GM18858 (cell line): ENCODE measurements at regions not wholly inside any gene's neighbourhood (a gene's known extent, or its start where the extent isn't known, plus 50 kb on each side); places are given as distances from the start of the nearest gene placed in this dataset.
"Not testable (repeated sequence)": the region's sequence is repeated elsewhere in the genome, so short reads cannot be mapped to it uniquely, and the experiment has no call there.

Experiments used
- ATAC-seq: cut with Tn5 transposase; IDR thresholded peaks from one replicate; pipeline ENCODE4 v1.9.1; 2021; ENCODE audit not compliant: unreplicated experiment

DNA sequence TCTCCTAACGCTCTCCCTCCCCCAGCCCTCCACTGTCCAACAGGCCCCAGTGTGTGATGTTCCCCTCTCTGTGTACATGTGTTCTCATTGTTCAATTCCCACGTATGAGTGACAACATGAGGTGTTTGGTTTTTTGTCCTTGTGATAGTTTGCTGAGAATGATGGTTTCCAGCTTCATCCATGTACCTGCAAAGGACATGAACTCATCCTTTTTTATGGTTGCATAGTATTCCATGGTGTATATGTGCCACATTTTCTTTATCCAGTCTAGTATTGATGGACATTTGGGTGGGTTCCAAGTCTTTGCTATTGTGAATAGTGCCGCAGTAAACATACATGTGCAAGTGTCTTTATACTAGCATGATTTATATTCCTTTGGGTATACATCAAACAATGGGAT lies 347.4 kb downstream of the MAGEE1 start:
- not testable (repeated sequence) for ATAC-seq

DNA sequence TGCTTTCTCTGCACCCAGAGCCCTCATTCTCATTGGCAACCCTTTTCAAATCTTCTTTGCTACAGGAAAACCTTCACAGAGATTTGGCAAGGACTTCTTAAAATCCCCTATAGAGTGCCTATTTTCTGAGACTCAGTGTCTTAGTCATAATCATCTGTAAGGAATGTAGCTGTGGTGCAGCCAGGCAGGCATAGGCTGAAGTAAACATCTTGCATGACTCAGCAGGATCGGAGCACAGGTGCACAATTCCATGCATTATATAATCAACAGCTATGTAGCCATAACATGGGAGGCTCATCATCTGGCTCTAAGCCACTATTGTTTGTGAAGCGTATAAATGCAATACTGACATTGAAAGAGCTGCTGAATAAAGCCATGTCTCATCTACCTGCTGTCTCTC lies 368.8 kb downstream of the MAGEE1 start:
- no peak for ATAC-seq

DNA sequence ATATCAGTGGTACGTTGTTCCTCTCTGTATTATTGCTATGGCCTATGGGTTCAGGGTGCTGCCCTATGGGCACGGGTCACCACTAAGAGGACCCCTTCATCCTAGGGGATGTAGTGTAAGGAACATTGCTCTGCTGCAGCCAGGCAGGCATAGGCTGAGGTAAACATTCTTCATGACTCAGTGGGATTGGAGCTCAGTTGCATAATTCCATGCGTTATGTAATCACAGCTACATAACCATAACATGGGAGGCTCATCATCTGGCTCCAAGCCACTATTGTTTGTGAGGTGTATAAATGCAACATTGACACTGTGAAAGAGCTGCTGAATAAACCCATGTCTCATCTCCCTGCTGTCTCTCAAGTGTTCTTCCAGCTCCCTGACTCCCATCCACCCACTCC lies 375.2 kb downstream of the MAGEE1 start:
- ATAC-seq = no peak

DNA sequence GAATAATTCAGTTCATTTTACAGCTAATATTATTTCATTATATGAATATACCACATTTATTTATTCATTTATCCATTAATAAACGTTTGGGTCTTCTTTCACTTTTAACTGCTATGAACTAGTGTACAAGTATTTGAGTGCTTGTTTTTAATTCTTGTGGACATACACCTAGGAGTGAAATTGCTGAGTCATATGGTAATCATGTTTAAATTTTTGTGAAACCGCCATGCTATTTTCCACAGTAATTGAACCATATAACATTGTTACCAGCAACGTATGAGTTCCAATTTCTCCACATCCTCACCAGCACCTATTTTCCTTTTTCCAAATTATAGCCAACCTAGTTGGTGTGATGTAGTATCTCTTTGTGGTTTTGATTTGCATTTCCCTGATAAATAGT lies 388.2 kb downstream of the MAGEE1 start:
- no peak for ATAC-seq

DNA sequence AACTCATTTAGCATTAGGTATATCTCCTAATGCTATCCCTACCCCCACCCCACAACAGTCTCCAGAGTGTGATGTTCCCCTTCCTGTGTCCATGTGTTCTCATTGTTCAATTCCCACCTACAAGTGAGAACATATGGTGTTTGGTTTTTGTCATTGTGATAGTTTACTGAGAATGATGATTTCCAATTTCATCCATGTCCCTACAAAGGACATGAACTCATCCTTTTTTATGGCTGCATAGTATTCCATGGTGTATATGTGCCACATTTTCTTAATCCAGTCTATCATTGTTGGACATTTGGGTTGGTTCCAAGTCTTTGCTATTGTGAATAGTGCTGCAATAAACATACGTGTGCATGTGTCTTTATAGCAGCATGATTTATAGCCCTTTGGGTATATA lies 389.8 kb downstream of the MAGEE1 start:
- not testable (repeated sequence) for ATAC-seq

DNA sequence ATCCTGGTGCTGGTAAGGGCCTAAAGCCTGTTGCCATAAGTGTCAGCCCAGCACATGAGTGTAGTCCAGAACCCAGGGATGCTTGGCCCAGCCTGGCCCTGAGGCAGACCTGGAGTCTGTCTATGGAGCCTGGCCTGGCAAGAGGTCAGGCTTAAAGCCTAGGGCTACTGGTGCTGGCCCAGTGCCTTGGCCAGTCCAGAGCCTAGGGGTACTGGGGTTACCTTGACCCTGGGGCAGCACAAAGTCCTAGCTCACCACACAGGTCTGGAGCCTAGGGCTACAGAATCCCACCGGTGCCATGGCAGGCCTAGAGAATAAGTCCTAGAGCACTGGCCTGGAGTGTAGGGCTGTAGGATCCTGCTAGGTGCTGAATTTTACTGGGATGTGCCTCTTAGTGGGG lies 393.8 kb downstream of the MAGEE1 start:
- no peak for ATAC-seq

DNA sequence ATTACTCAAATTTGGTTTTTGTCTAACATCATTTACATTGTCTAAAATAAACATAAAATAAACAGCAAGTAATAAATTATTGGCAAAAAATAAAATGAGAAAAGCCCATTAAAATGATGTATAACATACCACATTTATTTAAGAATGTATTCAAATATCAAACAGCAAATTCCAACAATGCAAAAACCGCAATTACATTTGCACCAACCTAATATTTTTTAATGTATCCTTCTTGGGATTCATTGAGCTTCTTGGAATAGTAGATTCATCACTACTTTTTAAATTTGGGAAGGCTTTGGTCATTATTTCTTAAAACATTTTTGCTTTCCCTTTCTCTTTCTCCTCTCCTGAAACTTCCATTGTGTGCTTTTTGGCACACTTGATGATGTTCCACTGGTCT lies 400.2 kb downstream of the MAGEE1 start:
- no peak for ATAC-seq

DNA sequence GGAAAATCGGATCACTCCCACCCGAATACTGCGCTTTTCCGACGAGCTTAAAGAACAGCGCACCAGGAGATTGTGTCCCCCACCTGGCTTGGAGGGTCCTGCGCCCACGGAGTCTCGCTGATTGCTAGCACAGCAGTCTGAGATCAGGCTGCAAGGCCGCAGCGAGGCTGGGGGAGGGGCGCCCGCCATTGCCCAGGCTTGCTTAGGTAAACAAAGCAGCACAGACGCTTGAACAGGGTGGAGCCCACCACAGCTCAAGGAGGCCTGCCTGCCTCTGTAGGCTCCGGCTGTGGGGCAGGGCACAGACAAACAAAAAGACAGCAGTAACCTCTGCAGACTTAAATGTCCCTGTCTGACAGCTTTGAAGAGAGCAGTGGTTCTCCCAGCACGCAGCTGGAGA lies 413.4 kb downstream of the MAGEE1 start:
- not testable (repeated sequence) for ATAC-seq

DNA sequence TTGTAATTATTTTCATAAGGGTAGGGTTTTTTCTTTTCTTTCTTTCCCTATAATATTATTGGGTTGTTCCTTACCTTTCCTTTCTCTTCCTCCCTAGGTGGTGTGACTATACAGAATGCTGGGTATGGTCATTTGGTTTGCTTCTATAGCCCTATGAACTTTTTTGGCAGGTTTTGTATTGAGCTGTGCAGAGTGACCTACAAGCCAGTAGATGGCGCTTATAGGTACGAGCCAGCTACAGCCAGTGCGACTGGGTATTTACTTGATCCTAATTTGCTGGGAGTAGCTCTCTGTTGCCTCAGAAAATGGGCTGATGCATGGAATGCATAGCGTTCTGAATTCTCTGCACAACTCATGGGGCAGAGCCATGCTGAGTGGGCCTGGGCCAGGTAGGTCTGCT lies 423.3 kb downstream of the MAGEE1 start:
- ATAC-seq = no peak

DNA sequence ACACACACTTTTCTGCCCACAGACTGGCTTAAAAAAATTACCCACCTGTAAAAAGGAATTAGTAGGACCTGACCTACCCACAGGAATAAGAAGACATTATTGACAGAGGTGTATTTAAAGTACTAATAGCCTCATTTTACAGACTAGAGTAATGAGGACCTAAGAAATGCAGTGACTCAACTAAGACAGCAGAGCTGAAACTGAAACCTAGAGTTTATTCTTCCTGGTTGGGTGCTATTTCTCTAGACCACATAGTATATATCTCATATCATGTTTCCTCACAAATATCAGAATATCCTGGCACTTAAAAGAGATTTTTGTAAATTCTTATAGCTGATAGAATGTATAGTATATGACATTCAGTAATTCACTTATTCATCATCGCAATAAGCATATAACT lies 435.0 kb downstream of the MAGEE1 start:
- no peak for ATAC-seq

DNA sequence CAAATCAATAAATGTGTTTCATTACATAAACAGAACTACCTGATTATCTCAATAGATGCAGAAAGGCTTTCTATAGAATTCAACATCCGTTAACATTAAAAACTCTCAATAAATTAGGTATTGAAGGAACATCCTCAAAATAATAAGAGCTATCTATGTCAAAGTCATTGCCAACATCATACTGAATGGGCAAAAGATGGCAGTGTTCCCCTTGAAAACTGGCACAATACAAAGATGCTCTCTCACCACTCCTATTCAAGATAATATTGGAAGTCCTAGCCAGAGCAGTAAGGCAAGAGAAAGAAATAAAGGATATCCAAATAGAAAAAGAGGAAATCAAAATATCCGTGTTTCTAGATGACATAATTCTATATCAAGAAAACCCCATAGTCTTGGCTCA lies 466.4 kb downstream of the MAGEE1 start:
- ATAC-seq = no peak

DNA sequence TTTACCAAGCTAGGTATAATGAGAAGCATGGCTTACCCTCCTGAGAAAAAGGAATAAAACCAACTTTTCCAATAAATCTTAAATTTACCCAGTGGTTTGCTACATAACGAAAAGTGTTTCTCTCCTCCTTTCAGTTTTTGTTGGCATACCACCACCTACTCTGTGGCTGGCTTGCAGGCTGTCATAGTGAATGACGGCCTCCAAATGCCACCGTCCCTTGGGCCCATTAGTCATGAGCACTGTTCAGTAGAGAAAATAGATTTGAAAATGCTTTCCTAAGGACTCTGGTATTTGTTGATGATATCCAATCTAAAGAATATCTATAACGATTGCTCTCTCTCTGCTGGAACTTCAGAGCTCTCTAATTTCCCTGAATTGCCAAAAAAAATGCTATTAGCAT lies 488.3 kb downstream of the MAGEE1 start:
- no peak for ATAC-seq

DNA sequence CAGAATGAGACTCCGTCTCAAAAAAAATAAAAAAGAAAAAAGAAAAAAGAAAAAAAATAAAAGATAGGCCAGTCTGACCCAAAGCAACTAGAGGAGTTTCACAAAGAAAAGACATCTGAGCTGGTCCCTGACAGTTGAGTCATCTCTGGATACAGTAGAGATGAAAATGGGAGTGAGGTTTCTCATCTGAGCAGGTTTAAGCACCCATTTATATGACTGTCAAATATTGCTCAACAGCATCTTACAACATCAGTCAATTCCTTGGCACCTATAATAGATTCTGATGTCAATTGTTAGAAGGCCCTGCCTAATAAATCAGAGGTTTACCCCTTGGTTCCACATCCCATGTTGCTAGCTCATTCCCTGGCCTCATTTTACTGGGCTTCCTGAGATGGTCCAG lies 490.5 kb downstream of the MAGEE1 start:
- ATAC-seq = no peak

DNA sequence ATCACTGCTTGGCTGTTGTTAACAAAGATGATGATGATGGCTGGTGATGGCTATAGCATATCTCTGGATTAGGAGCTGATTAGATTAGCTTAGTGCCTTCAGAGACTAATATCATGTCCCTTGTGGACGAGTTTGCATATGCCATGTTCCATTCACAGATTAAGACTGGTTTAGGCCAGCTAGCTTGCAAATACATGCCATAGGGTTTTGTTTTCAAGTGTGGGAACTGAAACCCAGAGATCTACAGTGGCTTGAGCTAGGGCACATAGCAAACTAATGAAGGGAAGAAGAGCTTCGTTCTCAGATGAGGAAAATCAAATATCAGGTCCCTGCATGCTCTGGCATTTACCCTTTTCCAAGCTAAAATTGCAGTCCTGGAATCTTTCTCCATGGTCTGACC lies 492.3 kb downstream of the MAGEE1 start:
- no peak for ATAC-seq

DNA sequence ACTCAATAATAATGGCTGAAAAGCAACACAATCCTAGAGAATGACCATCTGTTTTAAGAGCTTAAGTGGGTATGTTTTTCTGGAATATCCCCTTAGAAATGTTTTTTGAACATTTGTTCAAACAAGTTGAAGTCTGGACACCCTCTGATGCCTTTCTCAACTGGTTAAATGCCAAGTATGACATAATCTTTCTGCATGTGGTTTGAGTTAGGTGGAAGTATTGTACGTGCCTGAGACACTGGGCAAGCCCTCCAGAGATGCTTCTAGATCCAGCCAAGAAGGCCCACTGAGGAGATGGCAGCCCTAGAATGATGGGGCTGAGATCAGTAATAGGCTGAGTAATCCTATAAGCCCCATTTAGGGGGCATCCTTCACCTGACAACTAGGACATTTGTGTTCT lies 493.1 kb downstream of the MAGEE1 start:
- ATAC-seq = no peak

DNA sequence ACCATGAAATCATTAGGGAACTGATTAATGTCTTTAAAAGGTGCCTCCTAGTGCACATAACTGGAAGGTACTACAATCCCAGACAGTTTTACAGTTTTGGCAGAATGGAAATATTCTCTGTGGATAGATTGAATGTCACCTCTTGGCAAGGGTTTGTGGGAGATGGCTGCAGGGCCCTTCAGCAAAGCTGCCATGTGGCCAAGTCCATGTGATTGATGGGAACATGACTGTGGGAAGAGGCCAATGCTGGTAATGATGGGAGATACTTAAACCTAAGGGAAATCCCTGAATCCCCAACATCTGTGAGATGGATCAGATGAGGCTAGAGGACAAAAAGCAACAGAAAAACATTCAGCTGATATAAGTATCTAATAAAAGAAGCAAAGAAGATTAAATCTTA lies 493.7 kb downstream of the MAGEE1 start:
- ATAC-seq = no peak

DNA sequence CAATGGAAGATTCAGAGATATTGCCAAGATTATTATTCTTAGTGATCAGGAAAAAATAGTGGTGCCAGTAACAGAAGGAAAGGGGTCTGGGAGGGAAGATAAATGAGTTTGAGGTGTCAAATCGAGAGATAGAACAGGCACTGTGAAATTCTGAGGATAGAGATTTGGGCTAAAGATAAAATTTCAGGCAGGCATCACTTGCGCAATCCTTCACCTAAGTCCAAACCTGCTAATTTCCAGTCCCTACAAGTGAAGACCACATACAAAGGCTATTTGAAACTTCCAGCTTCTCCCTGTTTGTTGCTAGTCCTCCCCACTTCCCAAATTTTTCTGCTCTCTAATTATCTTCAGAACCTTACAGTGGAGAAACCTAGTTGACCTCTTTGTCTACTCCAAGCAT lies 494.6 kb downstream of the MAGEE1 start:
- no peak for ATAC-seq

DNA sequence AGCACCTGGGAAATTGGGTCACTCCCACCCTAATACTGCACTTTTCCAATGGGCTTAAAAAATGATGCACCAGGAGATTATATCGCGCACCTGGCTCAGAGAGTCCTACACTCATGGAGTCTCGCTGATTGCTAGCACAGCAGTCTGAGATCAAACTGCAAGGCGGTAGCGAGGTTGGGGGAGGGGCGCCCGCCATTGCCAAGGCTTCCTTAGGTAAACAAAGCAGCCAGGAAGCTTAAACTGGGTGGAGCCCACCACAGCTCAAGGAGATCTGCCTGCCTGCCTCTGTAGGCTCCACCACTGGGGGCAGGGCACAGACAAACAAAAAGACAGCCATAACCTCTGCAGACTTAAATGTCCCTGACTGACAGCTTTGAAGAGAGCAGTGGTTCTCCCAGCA lies 497.1 kb downstream of the MAGEE1 start:
- ATAC-seq = not testable (repeated sequence)

DNA sequence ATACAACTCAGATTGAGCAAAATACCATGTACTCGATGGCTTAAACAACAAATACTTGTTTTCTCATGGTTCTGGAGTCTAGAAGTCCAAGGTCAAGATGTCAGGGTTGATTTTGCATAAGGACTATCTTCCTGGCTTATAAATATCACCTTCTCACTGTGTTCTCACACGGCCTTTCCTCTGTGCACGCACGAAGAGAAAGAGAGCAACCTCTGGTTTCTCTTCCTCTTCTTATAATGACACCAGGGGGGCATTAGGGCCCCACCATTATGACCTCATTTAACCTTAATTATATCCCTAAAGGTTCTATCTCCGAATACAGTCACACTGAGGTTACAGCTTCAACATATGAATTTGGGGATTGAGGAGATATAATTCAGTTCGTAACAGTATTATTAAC lies 504.0 kb downstream of the MAGEE1 start:
- no peak for ATAC-seq

DNA sequence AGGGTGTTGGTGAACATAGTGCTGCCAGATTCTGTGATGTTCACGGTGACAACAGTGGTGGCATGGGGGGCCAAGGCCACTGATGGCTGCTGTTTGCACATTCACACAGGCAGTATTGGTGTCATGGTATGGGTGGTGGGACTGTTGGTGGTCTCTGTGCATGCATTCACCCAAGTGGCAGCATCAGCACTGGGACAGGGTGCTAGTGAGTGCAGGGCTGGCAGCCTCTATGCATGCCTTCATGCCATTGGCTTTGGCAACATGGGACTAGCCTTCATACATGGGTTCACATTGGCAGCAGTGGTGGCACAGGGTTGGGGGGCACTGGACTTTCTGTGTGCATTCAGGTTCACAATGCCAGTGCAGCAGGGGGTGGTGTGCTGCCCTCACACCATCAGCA lies 489.7 kb upstream of the FGF16 start:
- no peak for ATAC-seq

DNA sequence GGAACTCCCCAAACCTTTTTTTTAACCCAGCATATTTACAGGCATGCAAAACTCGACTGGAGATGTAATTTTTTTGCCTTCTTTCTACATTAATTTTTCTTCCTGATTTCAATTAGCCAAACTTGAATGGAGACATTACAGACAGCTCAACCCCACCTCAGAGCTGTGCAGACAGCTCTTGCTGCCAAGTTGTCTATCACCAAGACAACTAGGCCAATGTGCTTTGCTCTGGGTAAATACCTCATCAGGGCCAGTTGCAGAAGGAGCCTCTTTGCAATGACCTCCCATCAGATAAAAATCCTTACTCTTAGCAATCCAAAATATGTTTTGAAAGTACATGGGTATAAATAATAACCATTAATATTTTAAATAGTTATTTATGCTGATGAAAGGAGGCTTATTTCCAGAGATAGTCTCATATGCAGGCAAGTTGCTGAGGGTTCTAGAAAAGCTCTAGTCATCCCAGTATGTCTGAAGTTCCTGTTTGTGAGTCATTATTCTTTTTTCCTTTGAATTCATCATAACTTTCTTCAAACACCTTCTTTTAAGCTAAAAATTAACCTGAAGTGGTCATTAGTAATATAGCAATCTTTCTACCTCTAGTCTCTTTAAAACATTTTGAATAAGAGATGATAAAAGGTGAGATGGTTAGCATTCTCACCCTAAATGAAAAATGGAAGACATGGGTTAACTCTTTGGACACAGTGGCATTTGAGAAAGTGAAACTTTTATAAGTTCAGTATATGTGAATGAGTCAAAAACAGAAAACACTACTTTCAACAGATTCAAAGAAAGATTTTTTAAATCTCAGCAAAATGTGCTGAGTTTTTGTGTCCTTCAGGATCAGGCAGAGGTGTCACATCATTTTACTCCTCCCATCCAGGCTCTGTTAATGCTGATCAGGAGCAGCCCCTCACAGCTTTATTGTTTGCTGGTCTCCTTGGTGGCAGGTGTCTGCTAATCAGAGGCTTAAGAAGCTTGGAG lies 475.5 kb upstream of the FGF16 start:
- ATAC-seq = peak; percentile 67

DNA sequence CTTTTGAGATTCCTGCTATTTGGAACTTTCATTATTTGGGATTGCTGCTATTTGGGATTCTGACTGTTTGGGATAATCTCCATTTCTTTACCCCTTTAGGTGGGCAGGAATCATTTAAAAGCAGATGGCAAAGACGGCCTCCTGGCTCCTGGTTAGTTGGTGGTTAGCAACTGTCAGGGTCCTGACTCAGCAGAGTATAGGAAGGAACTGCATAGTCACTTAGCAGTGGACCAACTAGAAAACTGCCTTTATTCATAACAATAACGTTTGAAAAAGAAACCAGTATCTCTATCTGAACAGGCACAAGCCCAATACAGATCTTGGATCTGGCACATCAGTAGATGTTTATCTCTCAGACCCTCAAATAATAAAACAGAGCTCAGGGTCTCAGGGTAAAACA lies 469.7 kb upstream of the FGF16 start:
- no peak for ATAC-seq

DNA sequence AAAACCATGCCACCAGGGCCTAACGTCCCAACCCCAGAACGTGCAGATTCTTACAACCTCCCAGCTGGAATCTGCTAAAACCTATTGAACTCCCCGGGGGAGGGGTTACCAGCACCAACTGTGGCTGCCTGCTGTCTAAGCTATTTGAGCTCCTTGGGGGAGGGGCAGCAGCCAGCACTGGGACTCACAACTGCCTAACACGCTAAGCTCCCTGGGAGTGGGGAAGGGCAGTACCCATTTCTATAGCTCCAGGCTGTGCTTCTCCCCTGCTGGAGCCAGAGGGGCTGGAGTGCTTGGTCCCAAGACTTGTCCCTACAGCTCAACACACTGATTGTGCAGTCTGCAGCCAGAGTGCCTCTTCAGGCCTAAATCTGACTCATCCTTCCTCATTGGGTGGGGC lies 459.8 kb upstream of the FGF16 start:
- no peak for ATAC-seq
